H1 (cell line): ENCODE measurements at regions not wholly inside any gene's neighbourhood (a gene's known extent, or its start where the extent isn't known, plus 50 kb on each side); places are given as distances from the start of the nearest gene placed in this dataset.

ENCODE experiments used
- BACH1 ChIP-seq: IDR thresholded peaks from 2 replicates; pipeline ENCODE4 v1.6.1; 2012; ENCODE audit warnings: low read length, improper control_type of control experiment
- EZH2 ChIP-seq: fragments of 200-600 bp; sonication (generic); IDR thresholded peaks from 2 replicates; pipeline ENCODE4 v1.7.1; 2012; ENCODE audit warnings: low read depth, mild to moderate bottlenecking, moderate library complexity, low read length, inconsistent platforms; ENCODE audit not compliant: severe bottlenecking
- KDM1A ChIP-seq: fragments of 200-600, 300-600 bp; sonication (generic); IDR thresholded peaks from 2 replicates; pipeline ENCODE4 v1.7.1; 2016; ENCODE audit warnings: mild to moderate bottlenecking, low read length, borderline replicate concordance
- KDM5A ChIP-seq: fragments of 200-600 bp; IDR thresholded peaks from 2 replicates; pipeline ENCODE4 v1.7.1; 2012; ENCODE audit warnings: mild to moderate bottlenecking, low read length, inconsistent platforms, mixed read lengths
- RNF2 ChIP-seq: fragments of 200-900, 300-1000 bp; sonication (generic); IDR thresholded peaks from 2 replicates; pipeline ENCODE4 v1.7.1; 2016; ENCODE audit warnings: borderline replicate concordance, low read depth, mild to moderate bottlenecking, antibody characterized with exemption, low read length; ENCODE audit not compliant: poor library complexity, severe bottlenecking; ENCODE audit errors: missing control alignments
- TAF1 ChIP-seq: IDR thresholded peaks from 2 replicates; pipeline ENCODE4 v1.6.1; 2011; ENCODE audit warnings: mild to moderate bottlenecking, low read depth, low read length

- no peak for TF ChIP-seq KDM1A
- TF ChIP-seq EZH2 = no peak
- TF ChIP-seq KDM5A = no peak
- no peak for TF ChIP-seq RNF2
- TF ChIP-seq BACH1 = no peak
- no peak for TF ChIP-seq TAF1
Measured at GRCh38 chr17:65453204-65453931, 108.1 kb downstream of the AXIN2 start (continued).
